ENCODE measurements at regions not wholly inside any gene's neighbourhood (a gene's known extent, or its start where the extent isn't known, plus 50 kb on each side); places are given as distances from the start of the nearest gene placed in this dataset.
"Not testable (repeated sequence)": the region's sequence is repeated elsewhere in the genome, so short reads cannot be mapped to it uniquely, and the experiment has no call there.

DNA sequence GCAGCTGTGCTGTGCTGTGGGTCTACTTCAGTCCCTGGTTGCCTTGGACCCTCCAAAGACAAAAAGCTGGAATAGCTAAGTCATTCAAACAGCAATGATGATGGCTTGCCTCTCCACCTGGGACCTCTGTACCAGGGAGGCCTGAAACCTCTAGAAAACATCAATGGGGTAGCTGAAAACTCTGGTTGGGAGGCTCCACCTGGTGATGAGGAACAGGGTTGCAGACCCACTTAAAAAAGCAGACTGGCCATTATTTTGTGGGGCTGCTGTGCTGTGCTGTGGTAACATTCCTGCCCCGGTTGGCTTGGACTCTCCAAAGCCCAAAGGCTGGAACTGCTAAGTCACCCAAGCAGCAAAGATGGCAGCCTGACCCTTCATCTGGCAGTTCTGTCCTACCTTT, 839.3 kb upstream of the ARRDC3 start:
- DNase-seq, result no peak

DNA sequence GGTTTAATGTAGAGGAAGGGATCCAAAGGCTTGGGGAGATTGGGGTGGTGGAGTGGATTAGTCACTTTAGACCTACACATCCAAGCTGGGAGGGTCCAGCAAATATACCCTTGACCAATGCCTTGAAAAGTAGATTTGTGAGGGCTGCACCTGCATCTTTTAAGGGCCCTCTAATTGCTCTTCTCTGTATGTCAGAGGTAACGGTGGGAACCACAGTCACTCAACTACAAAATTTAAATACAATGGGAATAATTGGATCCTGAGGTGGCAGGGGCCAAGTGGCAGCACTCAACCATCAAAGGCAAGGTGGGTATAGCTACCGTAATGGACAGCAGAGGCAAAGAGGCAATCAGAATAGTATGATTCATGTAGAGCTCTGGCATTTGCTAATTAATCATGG, 833.7 kb upstream of the ARRDC3 start:
- not testable (repeated sequence) for DNase-seq

- no peak for DNase-seq
Observed at GRCh38 chr5:92215116-92215515, 832.0 kb upstream of the ARRDC3 start.

- no peak for DNase-seq
Observed at GRCh38 chr5:92208265-92208664, 825.1 kb upstream of the ARRDC3 start.

DNA sequence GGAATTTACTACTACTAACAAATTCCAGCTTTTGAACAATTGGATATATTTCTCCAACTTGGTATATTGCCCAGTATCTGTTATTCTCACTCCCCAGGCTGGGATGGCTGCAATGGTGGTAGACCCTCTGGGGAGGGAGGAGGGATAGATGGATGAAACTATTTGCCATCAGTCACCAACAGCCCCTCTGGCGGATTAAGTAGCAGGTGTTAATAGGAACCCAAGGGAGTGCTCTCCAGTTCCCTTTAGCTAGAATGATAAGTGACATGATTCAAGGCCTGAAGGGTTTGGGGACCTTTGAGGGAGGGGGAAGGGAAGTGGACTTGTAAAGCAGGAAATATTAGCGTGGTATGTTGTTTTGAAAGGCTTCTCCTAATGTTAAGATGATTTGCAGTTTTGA, 824.0 kb upstream of the ARRDC3 start:
- DNase-seq, result no peak

GRCh38 chr5:92206681-92207080, 823.6 kb upstream of the ARRDC3 start:
- DNase-seq, result no peak

DNA sequence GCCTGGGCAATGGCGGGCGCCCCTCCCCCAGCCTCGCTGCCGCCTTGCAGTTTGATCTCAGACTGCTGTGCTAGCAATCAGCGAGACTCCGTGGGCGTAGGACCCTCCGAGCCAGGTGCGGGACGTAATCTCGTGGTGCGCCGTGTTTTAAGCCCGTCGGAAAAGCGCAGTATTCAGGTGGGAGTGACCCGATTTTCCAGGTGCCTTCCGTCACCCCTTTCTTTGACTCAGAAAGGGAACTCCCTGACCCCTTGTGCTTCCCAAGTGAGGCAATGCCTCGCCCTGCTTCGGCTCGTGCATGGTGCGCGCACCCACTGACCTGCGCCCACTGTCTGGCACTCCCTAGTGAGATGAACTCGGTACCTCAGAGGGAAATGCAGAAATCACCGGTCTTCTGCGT, 815.9 kb upstream of the ARRDC3 start:
- not testable (repeated sequence) for DNase-seq

- DNase-seq, result no peak
Observed at GRCh38 chr5:92181656-92182055, 798.5 kb upstream of the ARRDC3 start.

DNA sequence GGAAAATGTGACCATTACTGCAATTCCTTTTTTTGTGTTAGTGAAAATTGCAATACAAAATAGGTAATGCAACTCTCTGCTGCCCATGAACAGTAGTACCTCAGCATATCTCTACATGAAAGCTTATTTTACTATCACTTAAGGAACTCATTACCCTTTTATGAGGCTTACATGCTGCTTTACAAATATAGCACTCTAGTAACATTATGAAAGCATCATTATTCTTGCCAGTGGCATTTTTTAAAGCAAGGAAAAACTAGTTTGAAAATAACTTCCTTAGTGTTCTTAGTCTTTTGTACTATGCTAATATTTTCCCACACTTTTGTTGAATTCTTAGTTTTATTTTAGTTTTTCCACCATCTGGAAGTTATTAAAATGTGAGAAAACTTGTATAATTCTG, 797.3 kb upstream of the ARRDC3 start:
- no peak for DNase-seq

- no peak for DNase-seq
Observed at GRCh38 chr5:92179651-92180050, 796.5 kb upstream of the ARRDC3 start.

DNA sequence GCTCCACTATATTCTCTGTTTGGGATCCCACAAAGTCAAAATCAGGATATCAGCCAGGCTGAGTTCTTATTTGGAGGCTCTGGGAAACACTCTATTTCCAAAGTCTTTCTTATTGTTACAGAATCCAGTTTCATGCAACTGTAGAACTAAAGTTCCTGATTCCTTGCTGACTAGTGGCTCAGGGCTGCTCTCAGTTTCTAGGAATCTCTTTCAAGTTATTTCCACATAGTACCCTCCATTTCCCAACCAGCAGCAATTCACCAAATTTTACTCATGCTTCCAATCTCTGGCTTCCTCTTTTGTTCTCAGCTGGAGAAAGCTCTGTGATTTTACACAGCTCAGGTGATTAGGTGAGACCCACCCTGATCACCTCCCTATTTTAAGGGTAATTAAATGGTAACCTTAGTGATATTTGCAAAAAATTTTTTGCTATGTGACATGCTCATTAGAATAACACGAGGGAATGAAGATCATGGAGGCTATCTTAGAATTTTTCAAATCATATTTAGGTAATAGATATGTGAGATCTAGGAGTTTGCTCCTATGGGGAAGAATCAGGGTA, 794.9 kb upstream of the ARRDC3 start:
- no peak for DNase-seq

DNA sequence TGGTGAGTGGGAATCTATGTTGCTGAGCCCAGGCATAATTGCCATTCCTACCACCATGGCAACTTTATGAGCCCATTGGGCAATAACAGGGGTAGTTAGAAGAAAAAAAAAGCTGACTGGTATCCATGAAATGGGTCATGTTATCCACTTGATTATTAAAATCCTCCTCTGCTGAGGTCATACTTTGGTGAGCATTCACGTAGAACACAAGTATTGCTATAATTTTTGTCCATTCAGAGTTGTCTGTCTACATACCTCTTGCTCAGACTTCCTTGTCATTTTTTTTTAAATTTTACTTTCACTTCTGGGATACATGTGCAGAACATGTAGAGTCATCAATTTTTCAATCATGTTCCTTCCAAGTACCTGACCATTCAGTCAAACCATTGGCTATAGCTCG, 780.8 kb upstream of the ARRDC3 start:
- no peak for DNase-seq

GRCh38 chr5:92147798-92148197, 764.7 kb upstream of the ARRDC3 start:
- DNase-seq, result no peak

DNA sequence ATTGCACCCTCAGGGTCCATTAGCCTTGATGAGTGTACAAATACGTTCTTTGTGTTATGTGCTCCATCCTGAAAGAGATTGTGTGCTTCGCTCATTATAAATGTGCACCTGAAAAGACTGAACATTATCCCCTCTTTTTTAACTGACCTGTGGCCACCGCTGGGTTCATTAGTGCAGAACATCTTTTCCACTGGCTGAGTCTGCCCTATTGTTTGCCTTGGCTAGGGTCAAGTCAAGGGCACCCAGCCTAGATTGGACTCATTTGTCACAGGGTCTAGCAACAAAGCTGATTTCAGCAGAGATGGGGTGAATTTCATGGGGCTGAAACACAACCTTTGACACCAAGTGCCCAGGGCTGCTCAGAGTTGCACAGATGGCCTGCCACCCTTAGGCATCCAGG, 764.1 kb upstream of the ARRDC3 start:
- no peak for DNase-seq

- DNase-seq, result no peak
Observed at GRCh38 chr5:92145852-92146251, 762.7 kb upstream of the ARRDC3 start.

DNA sequence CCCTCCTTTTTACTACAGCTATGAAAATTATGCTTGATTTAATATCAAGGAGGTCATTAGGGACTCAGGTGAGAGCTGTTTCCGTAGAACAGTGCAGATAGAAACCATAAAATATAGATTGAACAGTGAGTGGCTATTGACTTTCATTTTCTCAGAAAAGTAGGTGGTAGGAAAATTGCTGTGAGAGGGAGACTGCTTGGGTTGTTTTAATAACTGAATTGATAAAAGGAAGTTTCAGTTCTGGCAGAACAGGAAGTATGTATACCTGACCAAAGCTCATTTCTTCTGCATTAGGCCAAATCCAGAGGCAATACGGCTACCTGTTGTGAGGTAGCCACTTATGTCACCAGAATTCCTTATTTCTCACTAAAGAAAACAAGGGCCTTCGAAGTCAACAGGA, 761.7 kb upstream of the ARRDC3 start:
- DNase-seq, result no peak

DNA sequence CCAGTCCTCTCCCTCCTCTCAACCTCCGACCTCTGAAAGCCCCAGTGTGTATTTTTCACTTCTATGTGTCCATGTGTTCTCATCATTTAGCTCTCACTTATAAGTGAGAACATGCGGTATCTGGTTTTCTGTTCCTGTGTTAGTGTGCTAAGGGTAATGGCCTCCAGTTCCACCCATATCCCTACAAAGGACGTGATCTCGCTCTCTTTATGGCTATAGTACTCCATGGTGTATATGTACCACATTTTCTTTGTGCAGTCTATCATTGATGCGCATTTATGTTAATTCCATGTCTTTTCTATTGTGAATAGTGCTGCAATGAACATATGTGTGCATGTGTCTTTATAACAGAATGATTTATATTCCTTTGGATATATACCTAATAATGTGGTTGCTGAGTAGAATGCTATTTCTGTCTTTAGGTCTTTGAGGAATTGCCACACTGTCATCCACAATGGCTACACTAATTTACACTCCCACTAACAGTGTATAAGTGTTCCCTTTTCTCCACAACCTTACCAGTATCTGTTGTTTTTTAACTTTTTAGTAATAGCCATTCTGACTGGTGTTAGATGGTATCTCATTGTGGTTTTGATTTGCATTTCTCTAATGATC, 749.3 kb upstream of the ARRDC3 start:
- not testable (repeated sequence) for DNase-seq

DNA sequence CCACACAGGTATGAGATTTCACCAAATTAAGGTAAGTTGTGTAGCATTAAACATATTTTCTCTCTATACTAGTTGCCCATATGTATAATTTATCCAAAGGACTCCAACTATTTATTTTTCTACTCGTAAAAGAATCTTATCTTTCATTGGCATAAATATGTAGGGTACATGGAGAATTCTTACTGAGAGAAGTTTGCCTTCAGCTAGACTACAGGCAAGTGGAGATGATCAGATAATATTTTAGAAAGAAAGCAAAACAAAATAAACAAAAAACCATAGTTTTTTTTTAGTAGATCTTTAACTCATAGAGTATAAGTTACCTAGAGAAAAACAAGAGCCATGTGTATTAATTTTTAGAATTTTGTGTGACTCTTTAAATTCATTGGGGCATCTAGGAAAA, 743.1 kb upstream of the ARRDC3 start:
- no peak for DNase-seq

GRCh38 chr5:92119110-92119509, 736.0 kb upstream of the ARRDC3 start:
- DNase-seq, result no peak

- no peak for DNase-seq
Observed at GRCh38 chr5:92106808-92107207, 723.7 kb upstream of the ARRDC3 start.

DNA sequence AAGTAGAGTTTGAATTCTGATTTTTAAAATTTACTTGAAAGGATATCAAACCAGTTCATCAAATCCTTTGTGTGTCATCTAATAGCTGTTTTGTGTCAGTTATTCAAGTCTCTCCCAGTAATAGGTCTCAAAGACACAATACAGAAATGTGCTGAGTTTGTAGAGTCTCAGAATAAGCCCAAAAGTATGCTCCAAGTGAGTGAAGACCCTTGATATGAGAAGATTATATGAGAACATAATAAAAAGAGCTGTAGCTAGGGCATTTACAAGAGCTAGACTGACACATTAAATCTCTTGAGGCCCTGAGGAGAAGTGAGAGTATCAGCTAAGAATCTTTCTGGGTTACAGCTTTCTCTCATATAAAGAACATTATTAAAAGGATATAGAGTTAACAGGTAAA, 721.0 kb upstream of the ARRDC3 start:
- DNase-seq, result no peak

GRCh38 chr5:92102313-92102712, 719.2 kb upstream of the ARRDC3 start:
- DNase-seq, result no peak

DNA sequence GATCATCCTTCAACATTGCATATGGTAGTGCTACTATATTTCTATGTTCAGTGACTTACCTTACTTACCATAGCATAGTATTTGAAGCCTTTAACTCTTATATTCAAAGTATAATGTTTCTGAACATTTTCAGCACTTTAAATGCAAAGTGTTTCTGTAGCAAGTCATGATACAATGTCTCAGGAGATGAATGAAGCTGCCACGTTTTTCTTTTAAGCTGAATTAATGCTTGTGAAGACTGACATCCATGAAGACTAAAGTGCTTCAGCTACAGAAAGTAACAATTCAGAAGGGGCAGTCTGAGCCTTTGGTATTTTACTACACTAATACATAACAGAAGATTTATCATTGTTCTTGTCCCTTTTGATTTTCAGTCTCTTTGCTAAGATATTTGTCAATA, 709.1 kb upstream of the ARRDC3 start:
- no peak for DNase-seq

DNA sequence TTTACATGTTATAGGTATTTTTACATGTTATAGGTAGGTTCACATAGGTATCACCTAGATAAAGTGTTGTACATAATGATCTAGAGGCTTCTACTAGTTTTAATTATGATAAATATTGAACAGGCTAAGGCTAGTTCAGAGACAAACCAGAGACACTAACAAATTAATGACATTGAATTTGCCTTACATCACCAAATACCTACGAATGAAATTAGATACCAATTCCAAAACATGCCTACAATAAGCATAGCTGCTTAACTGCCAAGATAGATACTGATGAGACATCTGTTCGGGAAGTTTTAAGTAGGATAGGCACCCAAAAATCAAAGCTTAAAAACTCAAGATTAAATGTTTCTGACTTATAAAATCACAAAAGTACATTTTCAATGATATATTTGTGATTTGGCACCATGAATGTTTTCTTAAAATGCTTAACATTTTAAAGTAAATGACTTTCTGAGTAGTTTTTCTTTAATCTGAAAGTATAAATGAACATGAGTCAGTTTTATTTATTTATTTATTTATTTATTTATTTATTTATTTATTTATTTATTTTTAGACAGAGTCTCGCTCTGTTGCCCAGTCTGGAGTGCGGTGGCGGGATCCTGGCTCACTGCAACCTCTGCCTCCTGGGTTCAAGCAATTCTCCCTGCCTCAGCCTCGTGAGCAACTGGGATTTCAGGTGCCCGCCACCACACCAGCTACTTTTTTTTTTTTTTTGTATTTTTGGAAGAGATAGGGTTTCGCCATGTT, 703.1 kb upstream of the ARRDC3 start:
- no peak for DNase-seq
